ENCODE measurements at regions not wholly inside any gene's neighbourhood (a gene's known extent, or its start where the extent isn't known, plus 50 kb on each side); places are given as distances from the start of the nearest gene placed in this dataset.

- TF ChIP-seq, protein P1, sequence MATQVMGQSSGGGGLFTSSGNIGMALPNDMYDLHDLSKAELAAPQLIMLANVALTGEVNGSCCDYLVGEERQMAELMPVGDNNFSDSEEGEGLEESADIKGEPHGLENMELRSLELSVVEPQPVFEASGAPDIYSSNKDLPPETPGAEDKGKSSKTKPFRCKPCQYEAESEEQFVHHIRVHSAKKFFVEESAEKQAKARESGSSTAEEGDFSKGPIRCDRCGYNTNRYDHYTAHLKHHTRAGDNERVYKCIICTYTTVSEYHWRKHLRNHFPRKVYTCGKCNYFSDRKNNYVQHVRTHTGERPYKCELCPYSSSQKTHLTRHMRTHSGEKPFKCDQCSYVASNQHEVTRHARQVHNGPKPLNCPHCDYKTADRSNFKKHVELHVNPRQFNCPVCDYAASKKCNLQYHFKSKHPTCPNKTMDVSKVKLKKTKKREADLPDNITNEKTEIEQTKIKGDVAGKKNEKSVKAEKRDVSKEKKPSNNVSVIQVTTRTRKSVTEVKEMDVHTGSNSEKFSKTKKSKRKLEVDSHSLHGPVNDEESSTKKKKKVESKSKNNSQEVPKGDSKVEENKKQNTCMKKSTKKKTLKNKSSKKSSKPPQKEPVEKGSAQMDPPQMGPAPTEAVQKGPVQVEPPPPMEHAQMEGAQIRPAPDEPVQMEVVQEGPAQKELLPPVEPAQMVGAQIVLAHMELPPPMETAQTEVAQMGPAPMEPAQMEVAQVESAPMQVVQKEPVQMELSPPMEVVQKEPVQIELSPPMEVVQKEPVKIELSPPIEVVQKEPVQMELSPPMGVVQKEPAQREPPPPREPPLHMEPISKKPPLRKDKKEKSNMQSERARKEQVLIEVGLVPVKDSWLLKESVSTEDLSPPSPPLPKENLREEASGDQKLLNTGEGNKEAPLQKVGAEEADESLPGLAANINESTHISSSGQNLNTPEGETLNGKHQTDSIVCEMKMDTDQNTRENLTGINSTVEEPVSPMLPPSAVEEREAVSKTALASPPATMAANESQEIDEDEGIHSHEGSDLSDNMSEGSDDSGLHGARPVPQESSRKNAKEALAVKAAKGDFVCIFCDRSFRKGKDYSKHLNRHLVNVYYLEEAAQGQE (IDR thresholded peaks at IDR 0.05; ENCODE audit: low read depth, low read length): no peak
- TF ChIP-seq, protein P2, sequence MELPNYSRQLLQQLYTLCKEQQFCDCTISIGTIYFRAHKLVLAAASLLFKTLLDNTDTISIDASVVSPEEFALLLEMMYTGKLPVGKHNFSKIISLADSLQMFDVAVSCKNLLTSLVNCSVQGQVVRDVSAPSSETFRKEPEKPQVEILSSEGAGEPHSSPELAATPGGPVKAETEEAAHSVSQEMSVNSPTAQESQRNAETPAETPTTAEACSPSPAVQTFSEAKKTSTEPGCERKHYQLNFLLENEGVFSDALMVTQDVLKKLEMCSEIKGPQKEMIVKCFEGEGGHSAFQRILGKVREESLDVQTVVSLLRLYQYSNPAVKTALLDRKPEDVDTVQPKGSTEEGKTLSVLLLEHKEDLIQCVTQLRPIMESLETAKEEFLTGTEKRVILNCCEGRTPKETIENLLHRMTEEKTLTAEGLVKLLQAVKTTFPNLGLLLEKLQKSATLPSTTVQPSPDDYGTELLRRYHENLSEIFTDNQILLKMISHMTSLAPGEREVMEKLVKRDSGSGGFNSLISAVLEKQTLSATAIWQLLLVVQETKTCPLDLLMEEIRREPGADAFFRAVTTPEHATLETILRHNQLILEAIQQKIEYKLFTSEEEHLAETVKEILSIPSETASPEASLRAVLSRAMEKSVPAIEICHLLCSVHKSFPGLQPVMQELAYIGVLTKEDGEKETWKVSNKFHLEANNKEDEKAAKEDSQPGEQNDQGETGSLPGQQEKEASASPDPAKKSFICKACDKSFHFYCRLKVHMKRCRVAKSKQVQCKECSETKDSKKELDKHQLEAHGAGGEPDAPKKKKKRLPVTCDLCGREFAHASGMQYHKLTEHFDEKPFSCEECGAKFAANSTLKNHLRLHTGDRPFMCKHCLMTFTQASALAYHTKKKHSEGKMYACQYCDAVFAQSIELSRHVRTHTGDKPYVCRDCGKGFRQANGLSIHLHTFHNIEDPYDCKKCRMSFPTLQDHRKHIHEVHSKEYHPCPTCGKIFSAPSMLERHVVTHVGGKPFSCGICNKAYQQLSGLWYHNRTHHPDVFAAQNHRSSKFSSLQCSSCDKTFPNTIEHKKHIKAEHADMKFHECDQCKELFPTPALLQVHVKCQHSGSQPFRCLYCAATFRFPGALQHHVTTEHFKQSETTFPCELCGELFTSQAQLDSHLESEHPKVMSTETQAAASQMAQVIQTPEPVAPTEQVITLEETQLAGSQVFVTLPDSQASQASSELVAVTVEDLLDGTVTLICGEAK (IDR thresholded peaks at IDR 0.05; ENCODE audit: borderline replicate concordance): no peak
- no peak for TF ChIP-seq ZNF207 (IDR thresholded peaks at IDR 0.05; ENCODE audit: borderline replicate concordance)
Observed at GRCh38 chr6:43903739-43904290, 133.8 kb downstream of the VEGFA start (continued).
